GM10248 (cell line): ENCODE measurements at regions not wholly inside any gene's neighbourhood (a gene's known extent, or its start where the extent isn't known, plus 50 kb on each side); places are given as distances from the start of the nearest gene placed in this dataset.

ENCODE experiments used
- CTCF ChIA-PET: fragments of 300-600 bp; sonication (Branson Sonifier 250); formaldehyde crosslinking; extraction: SDS; loops from one replicate; lab custom pipeline; 2021; ENCODE audit warnings: antibody characterized with exemption; lab: Yijun Ruan, JAX
- POLR2A ChIA-PET: fragments of 350-650 bp; sonication (Branson Sonifier 250); formaldehyde crosslinking; extraction: SDS; loops from one replicate; lab custom pipeline; 2020; ENCODE audit warnings: antibody characterized with exemption; lab: Yijun Ruan, JAX
- DNase-seq: peaks from one replicate; pipeline ENCODE4 v3.0.0; 2012; ENCODE audit errors: extremely low spot score
- TF ChIP-seq, protein P1 (sequence below): IDR thresholded peaks from 2 replicates; pipeline ENCODE4 v1.5.1; 2012; ENCODE audit warnings: mild to moderate bottlenecking, low read depth; ENCODE audit errors: extremely low read depth, missing control alignments, control extremely low read depth

DNA sequence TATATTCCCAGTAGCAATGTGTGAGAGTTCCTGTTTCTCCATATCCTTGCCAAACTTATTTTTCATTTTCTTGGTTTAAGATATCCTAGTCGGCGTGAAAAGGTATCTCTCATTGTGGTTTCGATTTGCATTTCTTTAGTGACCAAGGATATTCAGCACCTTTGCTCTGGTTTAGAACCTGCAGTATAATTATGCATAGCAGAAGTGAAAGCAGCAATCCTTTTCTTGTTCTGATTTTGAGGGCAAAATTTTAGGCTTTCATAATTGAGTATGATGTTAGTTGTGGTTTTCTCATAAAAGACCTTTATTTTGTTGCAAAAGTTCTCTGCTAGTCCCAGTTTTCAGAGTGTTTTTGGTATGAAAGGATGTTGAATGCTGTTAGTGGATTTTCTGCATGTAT, 491.0 kb downstream of the FGF9 start:
- ChIA-PET POLR2A (no interaction called here), CTCF (no interaction called here)
- TF ChIP-seq, protein P1, sequence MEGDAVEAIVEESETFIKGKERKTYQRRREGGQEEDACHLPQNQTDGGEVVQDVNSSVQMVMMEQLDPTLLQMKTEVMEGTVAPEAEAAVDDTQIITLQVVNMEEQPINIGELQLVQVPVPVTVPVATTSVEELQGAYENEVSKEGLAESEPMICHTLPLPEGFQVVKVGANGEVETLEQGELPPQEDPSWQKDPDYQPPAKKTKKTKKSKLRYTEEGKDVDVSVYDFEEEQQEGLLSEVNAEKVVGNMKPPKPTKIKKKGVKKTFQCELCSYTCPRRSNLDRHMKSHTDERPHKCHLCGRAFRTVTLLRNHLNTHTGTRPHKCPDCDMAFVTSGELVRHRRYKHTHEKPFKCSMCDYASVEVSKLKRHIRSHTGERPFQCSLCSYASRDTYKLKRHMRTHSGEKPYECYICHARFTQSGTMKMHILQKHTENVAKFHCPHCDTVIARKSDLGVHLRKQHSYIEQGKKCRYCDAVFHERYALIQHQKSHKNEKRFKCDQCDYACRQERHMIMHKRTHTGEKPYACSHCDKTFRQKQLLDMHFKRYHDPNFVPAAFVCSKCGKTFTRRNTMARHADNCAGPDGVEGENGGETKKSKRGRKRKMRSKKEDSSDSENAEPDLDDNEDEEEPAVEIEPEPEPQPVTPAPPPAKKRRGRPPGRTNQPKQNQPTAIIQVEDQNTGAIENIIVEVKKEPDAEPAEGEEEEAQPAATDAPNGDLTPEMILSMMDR = no peak
- peak; percentile 26 for DNase-seq

DNA sequence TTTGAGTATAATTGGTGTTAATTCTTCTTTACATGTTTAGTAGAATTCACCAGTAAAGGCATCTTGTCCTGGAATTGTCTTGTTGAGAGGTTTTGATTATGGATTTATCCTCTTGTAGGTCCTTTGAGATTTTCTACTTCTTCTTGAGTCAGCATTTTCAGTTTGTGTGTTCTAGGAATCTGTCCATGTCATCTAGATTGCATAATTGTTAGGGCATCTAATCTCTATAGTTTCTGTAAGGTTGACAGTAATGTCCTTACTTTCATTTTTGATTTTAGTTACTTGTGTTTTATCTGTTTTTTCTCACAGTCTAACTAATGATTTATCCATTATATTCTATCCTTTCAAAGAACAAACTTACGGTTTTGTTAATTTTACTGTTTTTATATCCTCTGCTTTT, 492.0 kb downstream of the FGF9 start:
- POLR2A ChIA-PET = no interaction called here
- CTCF ChIA-PET = no interaction called here
- TF ChIP-seq, protein P1 = no peak
- DNase-seq = peak; percentile 17

DNA sequence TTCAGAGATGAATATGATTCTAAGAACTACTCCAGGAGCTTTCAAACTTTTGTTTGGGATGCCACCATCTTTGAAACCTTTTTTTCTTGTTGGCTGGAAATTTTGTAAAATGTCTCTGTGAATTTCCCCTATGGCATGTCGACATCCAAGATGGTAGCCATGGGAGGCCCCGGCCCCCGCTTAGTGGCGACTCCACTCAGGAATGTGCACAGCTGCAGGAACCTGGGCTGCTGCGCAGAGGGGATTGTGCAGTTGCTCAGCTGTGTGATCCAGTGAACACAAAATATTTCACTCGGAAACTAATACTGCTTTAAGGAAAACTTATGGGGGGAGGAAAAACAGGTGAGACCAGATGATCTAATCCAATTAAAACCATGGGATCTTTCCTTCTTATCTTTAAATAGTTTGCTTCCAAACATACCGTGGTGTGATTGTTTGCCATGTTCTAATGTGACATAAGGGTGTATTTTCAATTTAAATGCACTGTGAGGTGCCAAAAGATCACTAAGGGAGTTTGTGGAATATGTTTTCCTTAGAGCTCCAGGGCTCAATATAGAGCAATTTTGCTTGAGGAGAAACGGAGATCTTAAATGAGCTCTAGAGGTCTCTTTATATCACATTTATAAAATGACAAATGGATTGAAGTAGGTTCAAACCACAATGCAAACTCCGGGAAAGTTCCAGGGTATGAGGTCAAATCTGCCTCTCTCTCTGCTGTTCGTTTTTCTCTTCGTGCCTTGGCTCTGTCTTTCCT, 497.7 kb downstream of the FGF9 start:
- TF ChIP-seq, protein P1 = no peak
- POLR2A ChIA-PET = no interaction called here
- CTCF ChIA-PET = interaction anchor here (0.8 to 2.0 kb wide), 3 partner anchors 11 to 39 kb away, joined by 3 to 5 read pairs (median 3); no protein-coding TSS in a partner anchor
- no peak for DNase-seq

DNA sequence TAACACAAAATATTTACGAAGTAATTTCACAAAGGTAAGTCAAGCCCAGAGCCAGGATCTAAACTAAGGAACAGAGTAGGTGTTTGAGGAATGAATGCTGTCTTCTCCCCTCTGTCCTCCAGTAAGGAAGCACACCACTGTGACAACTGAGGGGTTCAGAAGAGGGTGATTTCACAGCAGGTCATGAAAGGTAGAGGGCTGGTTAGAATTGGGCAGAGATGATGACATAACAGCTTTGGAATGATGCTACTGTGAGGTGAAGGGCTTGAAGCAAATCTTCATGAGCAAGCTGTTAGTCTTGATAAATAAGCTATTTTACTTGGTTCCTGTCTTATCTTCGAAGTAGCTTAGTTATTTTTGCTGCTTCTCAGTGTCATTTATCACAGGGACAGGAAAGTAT, 498.6 kb downstream of the FGF9 start:
- no peak for DNase-seq
- TF ChIP-seq, protein P1 = no peak
- CTCF ChIA-PET = interaction anchor here (0.8 to 2.0 kb wide), 2 partner anchors 19 to 38 kb away, joined by 4 to 5 read pairs; no protein-coding TSS in a partner anchor
- POLR2A ChIA-PET = no interaction called here

DNA sequence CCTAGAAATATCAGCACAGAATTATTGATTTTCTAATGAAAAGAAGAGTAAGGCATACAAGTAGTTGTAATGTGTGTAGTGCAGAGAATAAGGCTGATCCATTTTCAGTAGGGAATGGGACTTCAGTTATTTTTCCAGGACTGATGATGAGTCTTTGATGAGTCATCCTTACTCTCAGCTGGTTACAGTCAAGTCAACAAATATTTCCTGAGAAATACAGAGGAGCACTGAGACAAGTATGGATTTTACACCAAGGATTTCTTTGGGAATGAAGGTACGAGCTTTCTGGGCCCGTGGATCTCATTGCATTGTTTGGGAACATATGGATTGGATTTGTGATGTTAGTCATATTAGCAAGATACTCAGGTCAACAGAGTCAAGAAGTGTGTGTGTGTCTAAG, 502.7 kb downstream of the FGF9 start:
- DNase-seq = no peak
- CTCF ChIA-PET = interaction anchor here (1.0 kb wide), 1 partner anchor 13 kb away, joined by 3 read pairs; no protein-coding TSS in a partner anchor
- TF ChIP-seq, protein P1 = no peak
- POLR2A ChIA-PET = no interaction called here

DNA sequence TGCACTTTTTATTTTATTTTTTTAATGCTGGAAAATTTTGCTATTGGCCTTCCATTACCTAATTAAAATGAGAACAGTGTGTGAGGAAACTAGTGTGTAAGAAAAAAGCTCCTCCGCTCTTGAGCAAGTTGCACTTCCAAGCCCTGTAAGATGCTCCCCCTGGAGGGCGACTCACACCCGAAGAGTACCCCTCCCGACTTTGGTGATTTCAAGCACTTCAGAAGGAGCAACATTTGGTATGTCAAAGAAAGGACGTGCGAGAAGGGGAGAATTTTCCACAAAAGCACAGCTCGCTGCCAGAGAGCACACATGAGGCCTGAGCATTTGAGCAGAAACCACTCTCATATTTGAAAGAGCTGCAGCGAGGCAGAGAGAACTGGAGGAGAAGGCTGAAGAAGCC, 504.4 kb downstream of the FGF9 start:
- no peak for DNase-seq
- TF ChIP-seq, protein P1 = no peak
- ChIA-PET CTCF (interaction anchor here (1.0 to 1.1 kb wide), 2 partner anchors 15 to 55 kb away, joined by 3 read pairs; no protein-coding TSS in a partner anchor), POLR2A (no interaction called here)
